Activated CD4-positive, CD25-positive, alpha-beta regulatory T cell (primary cell): ENCODE measurements at regions not wholly inside any gene's neighbourhood (a gene's known extent, or its start where the extent isn't known, plus 50 kb on each side); places are given as distances from the start of the nearest gene placed in this dataset.
"Not testable (repeated sequence)": the region's sequence is repeated elsewhere in the genome, so short reads cannot be mapped to it uniquely, and the experiment has no call there.

Experiments
- DNase-seq, 4 experiments: peaks; one replicate each; lab custom pipeline; 2025; lab: John Stamatoyannopoulos, UW

DNA sequence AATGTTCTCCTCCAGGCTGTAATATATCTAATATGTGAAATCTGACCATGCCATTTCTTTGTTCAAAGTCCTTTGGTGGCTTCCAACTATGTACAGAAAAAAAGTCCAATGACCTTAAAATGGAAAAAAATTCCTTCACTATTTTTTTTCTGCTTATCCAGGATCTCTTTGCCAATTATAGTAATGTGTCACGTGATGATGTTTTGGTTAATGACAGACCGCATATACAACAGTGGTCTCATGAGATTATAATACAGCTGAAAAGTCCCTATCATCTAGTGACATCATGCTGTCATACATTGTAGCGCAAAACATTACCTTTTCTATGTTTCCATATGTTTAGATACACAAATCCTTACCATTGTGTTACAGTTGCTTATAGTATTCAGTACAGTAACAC, 477.6 kb downstream of the TMEM232 start:
- DNase-seq = no peak

DNA sequence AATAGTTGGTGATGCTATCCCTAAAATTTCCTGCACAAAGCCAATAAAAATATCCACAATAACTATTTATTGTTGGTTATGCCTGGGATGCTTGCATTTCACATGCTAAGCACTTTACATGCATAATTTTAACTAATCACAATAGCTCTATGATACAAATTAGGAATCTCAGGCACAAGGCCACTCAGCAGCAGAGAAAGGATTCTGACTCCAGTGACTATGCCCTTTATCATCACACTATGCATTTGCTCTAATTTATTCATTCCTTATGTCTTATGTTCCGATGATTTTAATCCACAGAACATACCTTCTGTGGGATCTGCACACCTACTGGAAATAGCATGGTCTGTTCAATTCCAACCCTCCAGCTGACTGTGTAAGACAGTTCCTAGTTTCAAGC, 476.1 kb downstream of the TMEM232 start:
- no peak for DNase-seq

DNA sequence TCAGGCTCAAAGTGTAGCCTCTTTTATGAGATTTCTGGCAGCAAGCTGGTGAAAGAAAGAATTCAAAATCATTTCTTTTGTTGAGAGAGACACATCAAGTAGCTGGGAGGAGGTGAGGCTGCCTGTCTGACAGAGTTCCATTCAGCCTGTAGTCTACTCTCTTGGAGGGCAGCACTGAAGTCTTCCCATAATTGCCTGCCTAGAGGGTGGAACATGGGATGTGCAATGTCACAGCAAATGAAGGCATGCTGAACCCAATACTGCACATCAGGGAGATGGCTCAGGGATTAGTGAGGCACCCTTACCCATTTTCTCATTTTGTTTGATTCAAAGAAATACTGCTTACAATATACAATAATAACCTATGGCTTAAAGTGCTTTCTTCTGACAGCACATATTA, 475.7 kb downstream of the TMEM232 start:
- no peak for DNase-seq

DNA sequence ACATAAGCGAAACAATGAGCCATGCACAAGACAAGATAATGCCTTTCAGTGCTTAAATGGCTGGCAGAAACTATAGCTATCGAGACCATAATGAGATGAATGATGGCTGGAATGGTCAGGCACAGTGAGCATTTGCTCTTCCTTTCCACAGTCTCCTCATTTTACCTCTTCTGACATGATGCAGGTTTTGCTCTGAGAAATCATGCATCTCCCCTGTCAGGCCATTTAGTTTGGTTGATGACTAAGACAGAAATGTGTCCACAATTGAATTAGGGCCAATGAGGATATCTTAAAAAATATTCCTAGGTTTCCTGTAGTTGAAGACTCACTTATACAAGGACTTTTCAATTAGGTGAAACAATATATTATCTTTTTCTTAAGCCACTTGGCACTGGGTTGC, 475.1 kb downstream of the TMEM232 start:
- no peak for DNase-seq

DNA sequence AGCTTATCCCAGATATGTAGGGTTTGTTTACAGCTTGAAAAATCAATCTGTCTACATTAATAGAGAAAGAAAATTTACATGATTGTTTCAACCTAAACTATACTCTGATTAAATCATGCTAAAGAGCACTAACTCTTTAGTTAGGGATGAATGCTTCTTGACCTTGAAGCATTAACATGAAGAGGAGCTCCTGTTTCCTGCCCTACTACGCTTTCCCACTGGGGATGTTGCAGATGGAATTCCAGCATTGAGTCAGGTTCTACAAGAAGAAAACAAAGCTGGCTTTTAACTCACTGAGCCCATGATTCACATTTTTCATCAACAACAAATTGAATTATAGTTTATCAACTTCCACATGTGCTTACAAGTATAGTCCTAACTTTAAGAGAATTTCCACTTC, 471.3 kb downstream of the TMEM232 start:
- no peak for DNase-seq

DNA sequence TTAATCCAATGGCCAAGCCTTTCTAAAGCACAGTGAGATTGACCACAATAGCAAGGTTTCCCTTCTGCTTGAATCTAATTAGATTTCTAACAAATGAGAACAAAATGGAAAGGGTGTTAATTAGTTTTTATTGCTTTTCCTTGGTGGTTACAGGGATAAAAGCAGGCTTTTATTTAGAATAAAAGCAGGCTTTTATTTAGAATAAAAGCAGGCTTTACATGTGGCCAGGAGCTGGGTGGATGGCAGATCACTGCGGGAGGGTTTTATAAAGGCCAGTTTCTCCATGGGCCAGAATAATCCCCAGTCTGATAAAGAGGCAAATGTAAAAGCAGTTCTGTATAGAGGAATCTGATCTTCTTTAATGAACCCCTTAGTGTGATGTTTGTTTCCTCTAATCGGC, 470.2 kb downstream of the TMEM232 start:
- no peak for DNase-seq

DNA sequence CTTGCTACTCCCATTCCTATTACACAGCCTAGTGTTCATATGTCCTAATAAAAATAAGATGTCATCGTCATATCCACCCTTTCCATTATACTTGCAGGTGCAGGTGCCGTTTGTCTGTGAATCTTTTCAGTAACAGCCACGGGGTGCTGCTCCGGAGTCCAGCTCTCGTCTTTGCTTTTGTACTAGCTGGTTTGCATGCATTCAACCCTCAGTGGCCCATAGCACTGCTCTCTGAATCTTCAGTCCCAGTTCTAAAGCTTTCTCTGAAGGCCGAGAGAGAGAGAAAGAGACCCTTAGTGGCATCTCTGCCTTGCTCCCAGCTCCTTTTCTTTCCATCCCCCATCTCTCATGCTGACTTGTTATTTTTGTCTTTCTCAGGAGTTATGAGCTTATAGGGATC, 468.5 kb downstream of the TMEM232 start:
- no peak for DNase-seq

DNA sequence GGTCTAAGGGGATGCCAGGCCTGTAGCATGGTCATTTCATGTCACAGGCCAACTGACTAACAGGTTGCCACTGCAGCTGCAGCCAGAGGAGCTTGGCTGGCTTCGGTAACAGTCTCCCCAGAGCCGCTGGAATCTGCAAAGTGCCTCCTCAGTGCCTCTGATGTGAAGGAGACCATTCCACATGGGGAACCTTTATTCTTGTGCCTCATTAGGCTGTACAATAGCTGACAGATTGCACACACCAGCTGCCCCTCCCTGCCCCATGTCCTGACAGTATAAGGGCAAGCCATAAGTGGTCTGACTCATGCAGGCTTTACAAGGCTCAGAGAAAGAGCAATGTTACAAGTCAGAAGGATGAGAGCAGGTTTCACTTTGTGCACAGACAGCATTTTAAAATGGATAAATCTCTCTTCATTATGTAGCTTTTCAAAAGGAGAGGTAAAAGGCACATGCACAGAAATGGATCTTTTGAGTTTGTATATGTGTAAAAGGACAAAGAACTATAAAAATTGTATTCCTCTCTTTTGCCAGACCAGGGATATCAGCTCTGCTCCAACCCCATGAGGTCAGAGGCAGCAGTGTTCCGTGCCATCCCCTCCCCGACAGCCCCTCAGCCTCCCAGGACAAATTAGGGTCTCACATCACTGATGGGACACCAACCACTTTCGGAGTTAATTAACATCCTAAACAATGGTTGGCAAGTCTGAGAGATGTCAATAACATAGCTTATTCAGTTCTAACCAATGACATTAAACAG, 467.8 kb downstream of the TMEM232 start:
- DNase-seq = no peak

DNA sequence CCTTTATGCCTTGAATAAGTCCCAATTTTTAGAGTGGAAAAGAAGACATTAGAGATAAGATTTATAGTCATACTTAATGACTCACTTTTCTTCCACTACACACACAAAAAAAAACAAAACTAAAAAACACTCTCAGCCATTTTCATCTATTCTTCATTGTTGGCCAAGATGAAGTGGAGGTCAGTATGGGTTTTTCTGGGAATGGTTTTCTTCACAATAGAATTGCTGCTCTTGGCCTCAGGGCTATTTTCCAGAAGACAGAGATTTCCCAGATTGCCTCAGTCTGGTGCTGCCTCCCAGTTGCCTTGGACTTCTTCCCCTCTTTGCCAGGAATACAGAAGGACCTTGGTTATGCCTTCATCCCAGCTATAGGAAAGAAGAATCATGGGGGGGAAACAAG, 463.7 kb downstream of the TMEM232 start:
- DNase-seq = no peak

DNA sequence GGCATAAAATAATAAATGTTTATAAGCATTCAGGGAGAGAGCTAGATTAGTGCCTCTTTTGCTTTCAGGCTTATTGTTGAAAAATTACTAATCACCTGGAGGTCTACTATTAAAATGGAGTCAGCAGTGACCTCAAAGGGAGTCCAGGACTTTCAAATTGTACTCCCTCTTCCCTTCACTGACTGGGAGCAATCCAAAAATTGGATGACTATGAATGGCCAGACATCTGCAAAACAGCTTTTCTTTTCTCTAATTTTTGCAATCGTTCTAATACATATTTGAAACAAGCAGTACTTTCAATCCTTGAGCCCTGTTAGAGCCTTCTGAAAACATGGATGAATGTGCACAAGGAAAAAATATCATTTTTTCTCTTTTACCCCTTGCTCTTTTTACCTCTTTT, 461.8 kb downstream of the TMEM232 start:
- DNase-seq = no peak

DNA sequence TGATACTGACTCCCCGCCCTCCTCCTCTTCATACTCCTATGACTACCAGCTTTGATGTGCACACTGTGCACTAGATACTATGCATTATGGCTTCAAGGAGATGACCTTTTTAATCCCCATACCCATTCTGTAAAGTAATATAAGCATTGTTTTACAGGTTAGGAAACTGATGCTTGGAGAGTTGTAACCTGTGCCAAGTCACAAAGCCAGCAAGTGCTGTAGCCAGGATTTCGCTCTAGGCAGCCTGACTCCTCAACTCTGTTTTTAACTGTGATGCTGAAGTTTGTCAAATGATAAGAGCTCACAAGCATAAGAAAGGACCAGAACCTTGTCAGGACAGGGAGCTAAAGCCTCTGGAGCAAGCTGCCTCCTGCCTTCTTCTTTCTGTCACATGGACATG, 461.3 kb downstream of the TMEM232 start:
- DNase-seq = no peak

DNA sequence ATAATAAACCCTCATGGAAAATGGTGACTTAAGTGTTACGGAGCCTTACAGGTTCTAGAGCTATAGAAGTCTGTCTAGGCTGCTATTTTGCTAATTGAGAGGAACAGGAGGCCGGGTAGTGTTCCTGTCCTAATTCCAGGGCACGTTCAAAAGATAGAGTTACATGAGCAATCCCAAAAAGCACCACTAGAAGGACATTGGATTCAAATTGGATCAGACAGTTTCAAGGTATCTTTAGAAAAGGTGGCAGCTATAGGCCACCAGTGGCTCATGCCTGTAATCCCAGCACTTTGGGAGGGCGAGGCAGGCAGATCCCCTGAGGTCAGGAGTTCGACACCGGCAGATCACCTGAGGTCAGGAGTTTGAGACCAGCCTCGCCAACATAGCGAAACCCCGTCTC, 458.8 kb downstream of the TMEM232 start:
- no peak for DNase-seq

DNA sequence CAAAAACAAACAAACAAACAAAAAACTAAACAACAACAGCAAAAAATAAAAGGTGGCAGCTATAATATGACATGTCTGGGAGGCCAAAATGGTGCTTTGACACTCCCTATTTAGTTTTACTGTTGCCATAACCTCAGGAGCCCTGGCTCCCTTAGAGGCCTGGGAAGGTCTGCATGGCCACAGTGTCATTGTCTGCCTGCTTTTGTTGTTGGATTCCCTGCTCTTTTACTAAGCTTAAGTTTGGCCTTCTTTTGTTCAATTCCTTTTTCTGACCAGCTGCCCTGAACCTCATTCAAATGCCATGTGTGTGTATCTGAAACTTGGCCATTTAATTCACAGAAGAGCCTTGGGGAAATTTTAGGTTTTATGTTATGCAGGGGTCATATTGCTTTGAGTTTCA, 458.2 kb downstream of the TMEM232 start:
- DNase-seq = no peak

DNA sequence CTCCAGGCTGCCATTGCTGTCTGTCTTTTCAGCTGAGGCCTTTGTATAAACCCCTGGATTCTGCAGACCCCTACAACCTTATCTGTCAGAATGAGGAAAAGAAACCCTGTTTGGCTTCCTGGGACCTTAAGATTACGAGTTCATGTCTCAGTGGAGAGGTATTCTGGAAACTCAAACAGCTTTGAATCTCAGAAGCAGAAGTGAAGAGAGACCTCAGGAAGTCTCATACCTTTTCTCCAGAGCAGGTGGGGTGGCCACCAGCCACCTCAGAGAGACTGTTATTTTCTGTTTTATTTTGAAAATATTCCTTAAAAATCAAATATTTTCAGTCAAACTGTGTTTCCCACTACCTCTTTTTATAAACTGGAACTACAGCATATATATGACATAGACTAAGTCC, 457.5 kb downstream of the TMEM232 start:
- no peak for DNase-seq

DNA sequence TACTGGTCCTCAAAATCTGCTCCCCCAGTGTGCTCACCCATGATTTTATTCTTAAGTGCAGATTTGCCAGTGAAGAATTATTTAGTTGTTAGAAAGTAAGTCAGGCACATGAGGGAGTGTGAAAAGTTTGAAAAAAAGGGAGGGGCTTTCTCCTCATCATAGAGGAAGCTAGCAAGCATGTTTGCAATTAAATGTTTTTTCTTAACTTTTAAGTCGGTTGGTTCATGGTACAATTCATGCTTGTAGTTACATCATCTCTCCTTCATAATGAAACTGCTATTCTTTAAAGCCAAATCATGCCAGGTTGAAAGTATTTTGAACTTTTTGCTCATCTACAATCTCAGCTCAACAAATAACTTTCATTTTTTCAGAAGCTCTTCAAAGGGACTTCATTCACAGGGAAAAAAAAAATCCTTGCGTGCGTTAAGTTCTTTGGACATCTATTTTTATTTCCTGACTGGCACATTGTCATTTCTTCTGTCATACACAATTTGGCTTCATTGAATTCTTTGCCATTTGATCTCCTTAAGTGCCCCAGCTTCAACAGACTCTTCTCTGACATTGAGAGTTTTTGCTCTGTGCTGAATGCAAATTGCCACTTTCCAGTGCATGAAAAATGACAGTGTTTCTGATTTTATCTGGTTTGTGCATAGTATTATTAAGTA, 456.9 kb downstream of the TMEM232 start:
- DNase-seq = no peak

DNA sequence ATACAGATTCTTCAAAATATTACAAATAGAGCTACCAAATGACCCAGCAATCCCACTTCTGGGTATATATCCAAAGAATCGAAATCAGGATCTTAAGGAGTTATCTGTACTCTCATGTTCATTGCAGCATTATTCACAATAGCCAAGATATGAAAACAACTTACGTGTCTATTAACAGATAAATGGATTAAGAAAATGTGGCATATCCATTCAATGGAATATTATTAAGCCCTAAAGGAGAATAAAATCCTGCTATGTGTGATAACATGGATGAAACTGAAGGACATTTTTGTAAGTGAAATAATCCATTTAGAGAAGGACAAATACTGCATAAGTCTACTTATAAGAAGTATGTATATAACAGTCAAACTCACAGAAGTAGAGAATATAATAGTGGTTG, 450.6 kb downstream of the TMEM232 start:
- DNase-seq = no peak

DNA sequence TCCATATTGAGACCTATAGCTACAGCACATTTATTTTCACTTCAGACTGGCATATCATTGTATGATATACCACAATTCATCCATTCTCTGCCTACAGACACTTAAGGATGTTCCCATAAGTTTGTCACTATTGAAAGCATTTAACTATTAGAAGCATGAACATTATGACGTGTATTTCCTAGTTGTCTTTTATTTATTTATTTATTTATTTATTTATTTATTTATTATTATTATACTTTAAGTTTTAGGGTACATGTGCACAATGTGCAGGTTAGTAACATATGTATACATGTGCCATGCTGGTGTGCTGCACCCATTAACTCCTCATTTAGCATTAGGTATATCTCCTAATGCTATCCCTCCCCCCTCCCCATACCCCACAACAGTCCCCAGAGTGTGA, 448.0 kb downstream of the TMEM232 start:
- DNase-seq = not testable (repeated sequence)

DNA sequence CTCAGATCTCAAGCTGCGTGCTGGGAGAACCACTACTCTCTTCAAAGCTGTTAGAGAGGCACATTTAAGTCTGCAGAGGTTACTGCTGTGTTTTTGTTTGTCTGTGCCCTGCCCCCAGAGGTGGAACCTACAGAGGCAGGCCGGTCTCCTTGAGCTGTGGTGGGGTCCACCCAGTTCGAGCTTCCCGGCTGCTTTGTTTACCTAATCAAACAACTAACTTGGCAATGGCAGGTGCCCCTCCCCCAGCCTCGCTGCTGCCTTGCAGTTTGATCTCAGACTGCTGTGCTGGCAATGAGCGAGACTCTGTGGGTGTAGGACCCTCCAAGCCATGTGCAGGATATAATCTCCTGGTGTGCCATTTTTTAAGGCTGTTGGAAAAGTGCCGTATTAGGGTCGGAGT, 442.4 kb downstream of the TMEM232 start:
- not testable (repeated sequence) for DNase-seq

DNA sequence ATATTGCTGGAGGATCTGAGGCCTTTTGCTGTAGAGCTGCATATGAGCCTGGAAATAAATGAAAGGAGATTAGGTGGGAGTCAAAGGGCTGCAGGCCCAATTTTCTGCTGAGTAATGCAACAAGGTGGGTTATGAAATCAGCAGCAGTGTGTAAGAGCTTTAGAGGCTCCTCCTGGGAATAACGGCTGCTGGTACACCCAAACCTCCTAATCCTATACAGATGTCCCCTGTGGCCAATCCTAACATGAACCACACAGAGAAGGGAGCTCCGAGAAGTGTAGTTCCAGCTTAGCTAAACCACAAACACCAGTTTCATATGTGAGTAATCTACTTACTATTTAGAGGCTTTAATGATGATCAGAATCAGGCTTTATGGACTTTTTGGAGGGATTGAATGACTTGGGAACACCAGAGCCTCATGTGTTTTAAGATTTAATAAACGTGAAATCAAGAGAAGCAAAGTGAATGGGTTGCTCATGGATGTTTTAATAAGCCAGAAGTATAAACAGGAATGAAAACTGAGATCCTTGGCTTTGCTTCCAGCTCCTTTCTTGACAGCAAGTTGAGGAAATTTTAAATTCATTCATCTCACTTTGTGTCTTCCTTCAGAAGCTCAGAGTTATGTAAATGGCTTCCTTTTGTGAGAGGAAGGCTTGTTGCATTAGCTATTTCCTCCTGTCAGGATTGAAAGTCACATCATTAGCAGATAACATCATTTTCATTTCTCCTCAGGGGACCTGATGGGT, 437.5 kb downstream of the TMEM232 start:
- DNase-seq = no peak

DNA sequence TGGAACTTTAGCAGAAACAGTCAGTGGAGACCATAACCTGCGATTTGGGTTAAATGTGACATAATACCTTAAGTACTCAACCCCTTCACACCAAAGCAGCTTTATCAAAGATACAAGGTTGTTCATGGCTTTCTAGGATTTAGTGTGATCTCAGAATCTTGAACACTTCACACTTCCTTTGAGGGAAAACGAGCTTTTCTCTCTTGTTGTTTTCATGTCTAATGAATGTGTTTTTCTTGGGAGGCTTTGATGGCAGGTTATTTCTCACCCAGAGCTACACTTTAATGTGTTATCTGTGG, 437.0 kb downstream of the TMEM232 start:
- DNase-seq = no peak

DNA sequence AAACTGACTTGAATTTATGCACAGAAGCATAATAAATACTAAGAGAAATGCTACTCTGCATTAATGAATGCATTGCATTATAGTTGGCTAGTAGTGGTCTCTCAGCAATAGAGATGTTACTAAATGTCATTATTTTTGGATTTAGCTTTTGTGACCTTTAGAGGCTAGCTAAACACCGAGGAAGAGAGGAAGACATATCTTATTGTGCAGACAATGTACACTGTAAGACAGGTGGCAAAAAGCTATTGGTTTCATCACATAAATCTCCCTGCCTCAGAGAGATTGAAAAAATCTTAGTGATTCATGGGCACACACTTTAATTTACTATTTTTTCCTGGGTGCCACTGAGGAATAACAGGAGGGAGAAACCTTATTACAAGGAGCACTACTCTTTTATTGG, 435.9 kb downstream of the TMEM232 start:
- DNase-seq = no peak

DNA sequence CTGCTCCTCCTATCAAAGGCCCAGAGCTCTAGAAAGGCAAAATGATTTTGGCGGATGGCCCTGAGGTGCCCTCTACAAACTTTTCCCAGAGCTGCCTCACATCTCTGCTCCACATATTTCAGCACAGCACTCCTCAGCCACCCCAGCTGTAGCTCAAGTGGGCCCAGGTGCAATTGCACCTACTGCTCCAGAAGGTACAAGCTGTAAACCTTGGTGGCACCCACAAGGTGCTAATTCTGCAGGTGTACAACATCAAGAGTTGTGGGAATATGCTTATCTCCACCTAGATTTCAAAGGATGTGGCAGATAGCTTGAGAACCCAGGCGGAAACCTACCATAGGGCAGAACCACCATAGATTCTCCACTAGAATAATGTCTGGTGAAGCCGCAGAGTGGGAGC, 432.2 kb downstream of the TMEM232 start:
- no peak for DNase-seq

DNA sequence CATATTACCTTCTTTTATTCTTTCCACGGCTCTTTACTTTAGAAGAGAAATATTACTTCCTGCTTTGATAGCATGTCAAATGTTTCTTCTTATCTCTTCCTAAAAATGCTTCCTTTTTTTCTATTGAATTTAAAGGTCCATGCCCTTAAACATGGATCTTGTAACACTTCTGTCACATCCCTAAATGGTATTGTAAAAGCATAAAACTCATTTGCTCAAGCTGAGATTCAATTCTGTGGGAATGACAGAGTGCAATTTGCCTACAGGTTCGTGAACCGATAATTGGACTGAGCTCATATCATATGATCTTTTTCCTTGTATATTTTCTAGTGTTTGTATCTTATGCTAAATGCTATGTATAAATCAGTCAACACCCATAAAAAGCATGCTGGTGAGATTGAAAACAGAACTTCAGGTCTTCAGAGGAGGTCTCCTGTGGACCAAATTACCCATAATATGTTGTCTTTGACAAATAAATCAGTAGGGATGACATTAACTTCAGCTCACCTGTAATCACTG, 429.3 kb downstream of the TMEM232 start:
- no peak for DNase-seq
